ENCODE measurements at regions not wholly inside any gene's neighbourhood (a gene's known extent, or its start where the extent isn't known, plus 50 kb on each side); places are given as distances from the start of the nearest gene placed in this dataset.
A peak's percentile ranks its signal among the peaks of the same experiment; 100 is the strongest.

GRCh38 chr12:82054566-82054965 lies 295.4 kb upstream of the PPFIA2 start:
- Histone ChIP-seq H2AFZ (ENCODE audit: low read length) (no peak overlapping the region), H4K20me1 (ENCODE audit: insufficient read depth, low read length) (no peaks in the 10 kb centered on the region), H3F3A (ENCODE audit: insufficient read depth, low read length) (peaks cover 25% of the 10 kb centered on the region), H3K9me2 (replicated peaks; ENCODE audit: insufficient read depth, low read length) (no peaks in the 10 kb centered on the region), H3K4me2 (ENCODE audit: low read depth, low read length) (no peak overlapping the region), H3K27ac (ENCODE audit: low read length) (no peak overlapping the region), H3K4me3 (ENCODE audit: low read length) (no peak overlapping the region), H3K4me1 (ENCODE audit: low read length) (peaks cover 30% of the 10 kb centered on the region), H3K36me3 (replicated peaks; ENCODE audit: insufficient read depth, low read length) (no peaks in the 10 kb centered on the region), H3K79me2 (ENCODE audit: low read length) (no peaks in the 10 kb centered on the region), H3K9me3 (replicated peaks; ENCODE audit: insufficient read depth, low read length) (no peaks in the 10 kb centered on the region), H3K9ac (ENCODE audit: low read length) (no peak overlapping the region), H3K27me3 (replicated peaks; ENCODE audit: insufficient read depth, low read length) (no peaks in the 10 kb centered on the region)
- no peak for DNase-seq
- TF ChIP-seq CTCF (IDR thresholded peaks at IDR 0.05; ENCODE audit: low read length) (no peak), EZH2phosphoT487 (IDR thresholded peaks at IDR 0.05; ENCODE audit: low read length) (no peak), EZH2 (optimal IDR thresholded peaks at IDR 0.05; ENCODE audit: low read depth, low read length) (no peak)

GRCh38 chr12:82047446-82047845 lies 288.3 kb upstream of the PPFIA2 start:
- Histone ChIP-seq H3K4me2 (ENCODE audit: low read depth, low read length) (no peak overlapping the region), H3F3A (ENCODE audit: insufficient read depth, low read length) (no peaks in the 10 kb centered on the region), H3K27me3 (replicated peaks; ENCODE audit: insufficient read depth, low read length) (no peaks in the 10 kb centered on the region), H3K9ac (ENCODE audit: low read length) (no peak overlapping the region), H3K36me3 (replicated peaks; ENCODE audit: insufficient read depth, low read length) (no peaks in the 10 kb centered on the region), H3K27ac (ENCODE audit: low read length) (no peak overlapping the region), H4K20me1 (ENCODE audit: insufficient read depth, low read length) (no peaks in the 10 kb centered on the region), H3K4me3 (ENCODE audit: low read length) (no peak overlapping the region), H2AFZ (ENCODE audit: low read length) (no peak overlapping the region), H3K9me3 (replicated peaks; ENCODE audit: insufficient read depth, low read length) (no peaks in the 10 kb centered on the region), H3K79me2 (ENCODE audit: low read length) (no peaks in the 10 kb centered on the region), H3K4me1 (ENCODE audit: low read length) (no peaks in the 10 kb centered on the region), H3K9me2 (replicated peaks; ENCODE audit: insufficient read depth, low read length) (no peaks in the 10 kb centered on the region)
- DNase-seq, result no peak
- no peak for TF ChIP-seq CTCF (IDR thresholded peaks at IDR 0.05; ENCODE audit: low read length)
- TF ChIP-seq EZH2phosphoT487 (IDR thresholded peaks at IDR 0.05; ENCODE audit: low read length), result no peak
- TF ChIP-seq EZH2 (optimal IDR thresholded peaks at IDR 0.05; ENCODE audit: low read depth, low read length), result no peak

- Histone ChIP-seq H3F3A (ENCODE audit: insufficient read depth, low read length) (peaks cover 9% of the 10 kb centered on the region; the same call in 1 of the 2 replicates), H3K4me1 (ENCODE audit: low read length) (peaks cover 20% of the 10 kb centered on the region; the same call in 1 of the 2 replicates), H3K4me3 (ENCODE audit: low read length) (no peak overlapping the region), H3K9me2 (replicated peaks; ENCODE audit: insufficient read depth, low read length) (no peaks in the 10 kb centered on the region), H3K79me2 (ENCODE audit: low read length) (no peaks in the 10 kb centered on the region), H3K27ac (ENCODE audit: low read length) (peak overlapping the region; percentile 11; the same call in 1 of the 2 replicates), H3K9ac (ENCODE audit: low read length) (no peak overlapping the region), H3K27me3 (replicated peaks; ENCODE audit: insufficient read depth, low read length) (no peaks in the 10 kb centered on the region), H3K36me3 (replicated peaks; ENCODE audit: insufficient read depth, low read length) (no peaks in the 10 kb centered on the region), H3K9me3 (replicated peaks; ENCODE audit: insufficient read depth, low read length) (no peaks in the 10 kb centered on the region), H3K4me2 (ENCODE audit: low read depth, low read length) (peak overlapping the region; percentile 26; the same call in 1 of the 2 replicates), H4K20me1 (ENCODE audit: insufficient read depth, low read length) (no peaks in the 10 kb centered on the region), H2AFZ (ENCODE audit: low read length) (peak overlapping the region; percentile 42)
- TF ChIP-seq EZH2phosphoT487 (IDR thresholded peaks at IDR 0.05; ENCODE audit: low read length) (no peak), CTCF (IDR thresholded peaks at IDR 0.05; ENCODE audit: low read length) (no peak), EZH2 (optimal IDR thresholded peaks at IDR 0.05; ENCODE audit: low read depth, low read length) (no peak)
- DNase-seq, result peak; percentile 25
These were observed 282.0 kb upstream of the PPFIA2 start for GRCh38 chr12:82040987-82041743.

Measured in MM.1S (cell line).